Gastrocnemius medialis (tissue), 4 donors: ENCODE measurements at regions not wholly inside any gene's neighbourhood (a gene's known extent, or its start where the extent isn't known, plus 50 kb on each side); places are given as distances from the start of the nearest gene placed in this dataset.

Experiments used
- POLR2A ChIP-seq, 2 donors: fragments of 450-650 bp; IDR thresholded peaks; one replicate each; pipeline ENCODE4 v1.6.1; 2017; ENCODE audit warnings: antibody characterized with exemption in 2 of 2, mild to moderate bottlenecking in 2 of 2, moderate library complexity in 2 of 2
- TF ChIP-seq, protein P1 (sequence below), 5 experiments: fragments of 450-650 bp in 3 of 5; fragments of 200-600 bp in 2 of 5; sonication (generic) in 2 of 5; IDR thresholded peaks in 4 of 5; conservative IDR thresholded peaks in 1 of 5; 1 replicate in 4 of 5; 2 replicates in 1 of 5; pipeline ENCODE4 v1.5.1; 2016 to 2019; ENCODE audit warnings: antibody characterized with exemption in 5 of 5, mild to moderate bottlenecking in 3 of 5, moderate library complexity in 3 of 5

- TF ChIP-seq, protein P1, sequence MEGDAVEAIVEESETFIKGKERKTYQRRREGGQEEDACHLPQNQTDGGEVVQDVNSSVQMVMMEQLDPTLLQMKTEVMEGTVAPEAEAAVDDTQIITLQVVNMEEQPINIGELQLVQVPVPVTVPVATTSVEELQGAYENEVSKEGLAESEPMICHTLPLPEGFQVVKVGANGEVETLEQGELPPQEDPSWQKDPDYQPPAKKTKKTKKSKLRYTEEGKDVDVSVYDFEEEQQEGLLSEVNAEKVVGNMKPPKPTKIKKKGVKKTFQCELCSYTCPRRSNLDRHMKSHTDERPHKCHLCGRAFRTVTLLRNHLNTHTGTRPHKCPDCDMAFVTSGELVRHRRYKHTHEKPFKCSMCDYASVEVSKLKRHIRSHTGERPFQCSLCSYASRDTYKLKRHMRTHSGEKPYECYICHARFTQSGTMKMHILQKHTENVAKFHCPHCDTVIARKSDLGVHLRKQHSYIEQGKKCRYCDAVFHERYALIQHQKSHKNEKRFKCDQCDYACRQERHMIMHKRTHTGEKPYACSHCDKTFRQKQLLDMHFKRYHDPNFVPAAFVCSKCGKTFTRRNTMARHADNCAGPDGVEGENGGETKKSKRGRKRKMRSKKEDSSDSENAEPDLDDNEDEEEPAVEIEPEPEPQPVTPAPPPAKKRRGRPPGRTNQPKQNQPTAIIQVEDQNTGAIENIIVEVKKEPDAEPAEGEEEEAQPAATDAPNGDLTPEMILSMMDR (IDR thresholded peaks at IDR 0.05 in 4 of 5, conservative IDR thresholded peaks at IDR 0.05 in 1 of 5), result no peak
- TF ChIP-seq POLR2A (IDR thresholded peaks at IDR 0.05), result no peak
These were observed 57.3 kb upstream of the TAF11L2 start for GRCh38 chr5:17440766-17441165.
